Upper lobe of left lung (tissue), 4 donors: ENCODE measurements at regions not wholly inside any gene's neighbourhood (a gene's known extent, or its start where the extent isn't known, plus 50 kb on each side); places are given as distances from the start of the nearest gene placed in this dataset.

Experiments used
- CTCF ChIP-seq, 6 experiments: fragments of 450-650 bp in 4 of 6; fragments of 200-600 bp in 2 of 6; sonication (generic) in 2 of 6; IDR thresholded peaks; one replicate each; pipeline ENCODE4 v1.5.1; 2016 to 2019; ENCODE audit warnings: antibody characterized with exemption in 6 of 6
- POLR2A ChIP-seq, 4 donors: fragments of 450-650 bp; IDR thresholded peaks; one replicate each; pipeline ENCODE4 v1.5.1; 2016 to 2017; ENCODE audit warnings: antibody characterized with exemption in 4 of 4, mild to moderate bottlenecking in 2 of 4
- POLR2AphosphoS5 ChIP-seq, 2 donors: sonication (generic); formaldehyde crosslinking; IDR thresholded peaks; one replicate each; pipeline ENCODE4 v1.5.1; 2017; ENCODE audit warnings: antibody characterized with exemption in 2 of 2

GRCh38 chr2:176781570-176782217 lies 430.9 kb upstream of the HNRNPA3 start:
- no peak for TF ChIP-seq CTCF (IDR thresholded peaks at IDR 0.05)
- no peak for TF ChIP-seq POLR2AphosphoS5 (IDR thresholded peaks at IDR 0.05)
- TF ChIP-seq POLR2A (IDR thresholded peaks at IDR 0.05), result no peak
